OCI-LY7 (cell line): ENCODE measurements at regions not wholly inside any gene's neighbourhood (a gene's known extent, or its start where the extent isn't known, plus 50 kb on each side); places are given as distances from the start of the nearest gene placed in this dataset.

Experiments used
- BruUV-seq: library from RNA; stranded (reverse); fragments of 400-500 nt; replicated peaks from 2 replicates; lab custom pipeline; 2021; lab: Mats Ljungman, UMichigan
- CTCF ChIA-PET: fragments of 300-600 bp; sonication (Branson Sonifier 250); formaldehyde crosslinking; loops from one replicate; lab custom pipeline; 2022; ENCODE audit warnings: antibody characterized with exemption; ENCODE audit not compliant: unreplicated experiment; lab: Charles Lee
- POLR2A ChIA-PET: fragments of 300-600 bp; sonication (Branson Sonifier 250); formaldehyde crosslinking; loops from one replicate; lab custom pipeline; 2022; ENCODE audit warnings: antibody characterized with exemption; lab: Charles Lee
- DNase-seq: peaks from one replicate; pipeline ENCODE4 v3.0.0-alpha.2; 2015; ENCODE audit warnings: low spot score
- H2AFZ ChIP-seq: fragments of 200-600 bp; sonication (generic), shearing (Covaris generic); 2 replicates; pipeline ENCODE4 v1.6.1; 2014; ENCODE audit warnings: mild to moderate bottlenecking, antibody characterized with exemption, low read length, moderate library complexity
- H3K27ac ChIP-seq: fragments of 200-600 bp; sonication (generic); 2 replicates; pipeline ENCODE4 v1.5.1; 2014; ENCODE audit warnings: mixed run types, low read depth, mild to moderate bottlenecking, moderate library complexity, low read length, inconsistent platforms; ENCODE audit not compliant: poor library complexity, severe bottlenecking
- H3K36me3 ChIP-seq: fragments of 200-600 bp; sonication (generic); 2 replicates; pipeline ENCODE4 v1.6.1; 2014; ENCODE audit warnings: mild to moderate bottlenecking, antibody characterized with exemption, low read length, moderate library complexity, mixed read lengths; ENCODE audit not compliant: insufficient read depth
- H3K4me1 ChIP-seq: fragments of 200-600 bp; sonication (generic); 2 replicates; pipeline ENCODE4 v1.5.1; 2014; ENCODE audit warnings: mild to moderate bottlenecking, low read length; ENCODE audit not compliant: insufficient read depth, poor library complexity, severe bottlenecking
- H3K4me2 ChIP-seq: fragments of 200-600 bp; sonication (generic); 2 replicates; pipeline ENCODE4 v1.6.1; 2014; ENCODE audit warnings: mild to moderate bottlenecking, low read length
- H3K4me3 ChIP-seq: fragments of 200-600 bp; sonication (generic); 2 replicates; pipeline ENCODE4 v1.5.1; 2014; ENCODE audit warnings: mild to moderate bottlenecking, low read depth, low read length; ENCODE audit not compliant: poor library complexity, severe bottlenecking
- H3K79me2 ChIP-seq: fragments of 200-600 bp; sonication (generic); 2 replicates; pipeline ENCODE4 v1.6.1; 2016; ENCODE audit warnings: low read depth, mild to moderate bottlenecking, low read length, moderate library complexity, mixed read lengths; ENCODE audit not compliant: insufficient read depth
- H3K9me2 ChIP-seq: fragments of 200-600 bp; sonication (generic); 2 replicates; pipeline ENCODE4 v1.6.1; 2016; ENCODE audit warnings: mild to moderate bottlenecking, low read length, mixed read lengths; ENCODE audit not compliant: insufficient read depth
- H3K9me3 ChIP-seq: fragments of 200-600 bp; sonication (generic); 2 replicates; pipeline ENCODE4 v1.6.1; 2014; ENCODE audit warnings: mild to moderate bottlenecking, mixed run types, low read length, mixed read lengths
- H4K20me1 ChIP-seq: fragments of 200-600 bp; sonication (generic); 2 replicates; pipeline ENCODE4 v1.6.1; 2014; ENCODE audit warnings: mild to moderate bottlenecking, antibody characterized with exemption, low read length, moderate library complexity, mixed read lengths; ENCODE audit not compliant: insufficient read depth
- CTCF ChIP-seq: fragments of 200-600 bp; sonication (generic); conservative IDR thresholded peaks from 2 replicates; pipeline ENCODE4 v1.5.1; 2014; ENCODE audit warnings: mild to moderate bottlenecking, antibody characterized with exemption, low read length, moderate library complexity, mixed read lengths
- EZH2phosphoT487 ChIP-seq: fragments of 200-600 bp; sonication (generic); IDR thresholded peaks from 2 replicates; pipeline ENCODE4 v1.6.1; 2018; ENCODE audit warnings: low read depth, borderline replicate concordance, mild to moderate bottlenecking, mixed run types, antibody characterized with exemption, low read length, moderate library complexity, mixed read lengths
- intact Hi-C: fragments of 100-400 bp; cut with micrococcal nuclease; formaldehyde crosslinking; loops from one replicate; pipeline ENCODE4 v1.10.0; 2022; ENCODE audit not compliant: unreplicated experiment

GRCh38 chr16:49020436-49020835, 261.2 kb downstream of the CBLN1 start:
- no TSS peak for BruUV-seq
- no peaks in the 10 kb centered on the region for H3K36me3 ChIP-seq
- intact Hi-C loops: loop anchor here (10.0 kb wide), 1 partner anchor 164 kb away; no protein-coding TSS in a partner anchor
- no peaks in the 10 kb centered on the region for H3K79me2 ChIP-seq
- H3K4me3 ChIP-seq: no peak overlapping the region
- no peaks in the 10 kb centered on the region for H3K4me1 ChIP-seq
- TF ChIP-seq CTCF (no peak), EZH2phosphoT487 (no peak)
- DNase-seq: no peak
- H2AFZ ChIP-seq: no peak overlapping the region
- H3K9me3 ChIP-seq: no peaks in the 10 kb centered on the region
- H3K4me2 ChIP-seq: no peak overlapping the region
- H3K27ac ChIP-seq: no peak overlapping the region
- POLR2A ChIA-PET: no interaction called here
- no peaks in the 10 kb centered on the region for H3K9me2 ChIP-seq
- H4K20me1 ChIP-seq: no peaks in the 10 kb centered on the region
- CTCF ChIA-PET: interaction anchor here (0.6 kb wide), 1 partner anchor 1221 kb away, joined by 4 read pairs; no protein-coding TSS in a partner anchor

- H3K79me2 ChIP-seq: no peaks in the 10 kb centered on the region
- H4K20me1 ChIP-seq: no peaks in the 10 kb centered on the region
- no peak overlapping the region for H3K4me2 ChIP-seq
- H3K4me1 ChIP-seq: no peaks in the 10 kb centered on the region
- no peaks in the 10 kb centered on the region for H3K9me2 ChIP-seq
- no peak for TF ChIP-seq CTCF
- no peak for TF ChIP-seq EZH2phosphoT487
- no peak for DNase-seq
- no peak overlapping the region for H3K27ac ChIP-seq
- no peak overlapping the region for H2AFZ ChIP-seq
- H3K4me3 ChIP-seq: no peak overlapping the region
- no peaks in the 10 kb centered on the region for H3K36me3 ChIP-seq
- H3K9me3 ChIP-seq: no peaks in the 10 kb centered on the region
- no TSS peak for BruUV-seq
- POLR2A ChIA-PET: no interaction called here
- intact Hi-C loops: loop anchor here (10.0 kb wide), 1 partner anchor 165 kb away; no protein-coding TSS in a partner anchor
- CTCF ChIA-PET: no interaction called here
Observed at GRCh38 chr16:49019831-49020230, 261.8 kb downstream of the CBLN1 start.

- ChIA-PET POLR2A (no interaction called here), CTCF (no interaction called here)
- Histone ChIP-seq H3K27ac (no peak overlapping the region), H3K9me3 (no peaks in the 10 kb centered on the region), H3K4me2 (no peak overlapping the region), H4K20me1 (no peaks in the 10 kb centered on the region), H3K9me2 (no peaks in the 10 kb centered on the region), H3K79me2 (no peaks in the 10 kb centered on the region), H3K4me1 (no peaks in the 10 kb centered on the region), H3K36me3 (no peaks in the 10 kb centered on the region), H3K4me3 (no peak overlapping the region), H2AFZ (no peak overlapping the region)
- no peak for DNase-seq
- intact Hi-C loops: no loop called here
- TF ChIP-seq CTCF: no peak
- TF ChIP-seq EZH2phosphoT487: no peak
- BruUV-seq: no TSS peak
Observed at GRCh38 chr16:49019081-49019633, 262.5 kb downstream of the CBLN1 start.
